Hematopoietic multipotent progenitor cell treated with erythropoietin and hydrocortisone succinate and interleukin-3 and kit ligand, for 6 days (in vitro differentiated cells): ENCODE measurements at regions not wholly inside any gene's neighbourhood (a gene's known extent, or its start where the extent isn't known, plus 50 kb on each side); places are given as distances from the start of the nearest gene placed in this dataset.
A peak's percentile ranks its signal among the peaks of the same experiment; 100 is the strongest.

Experiments used
- DNase-seq: peaks from one replicate; pipeline ENCODE4 v3.0.0-alpha.2; 2015

GRCh38 chr1:213899413-213899812 is 88.4 kb upstream of the PROX1 start:
- peak; percentile 3 for DNase-seq

- DNase-seq = no peak
Measured at GRCh38 chr1:213905344-213905743, 82.4 kb upstream of the PROX1 start.

- no peak for DNase-seq
Measured at GRCh38 chr1:213908521-213908920, 79.3 kb upstream of the PROX1 start.

- DNase-seq = no peak
Measured at GRCh38 chr1:213914392-213914791, 73.4 kb upstream of the PROX1 start.

- no peak for DNase-seq
Measured at GRCh38 chr1:213921311-213921710, 66.5 kb upstream of the PROX1 start.

GRCh38 chr1:213921712-213922111 is 66.1 kb upstream of the PROX1 start:
- DNase-seq = no peak

- no peak for DNase-seq
Measured at GRCh38 chr1:213925531-213926182, 62.1 kb upstream of the PROX1 start.

GRCh38 chr1:213927846-213928245 is 59.9 kb upstream of the PROX1 start:
- DNase-seq = no peak

GRCh38 chr1:213929398-213929797 is 58.4 kb upstream of the PROX1 start:
- DNase-seq = no peak

- no peak for DNase-seq
Measured at GRCh38 chr1:213931836-213932235, 55.9 kb upstream of the PROX1 start.

GRCh38 chr1:213933336-213933735 is 54.4 kb upstream of the PROX1 start:
- DNase-seq = no peak

- no peak for DNase-seq
Measured at GRCh38 chr1:213934649-213935048, 53.1 kb upstream of the PROX1 start.

- no peak for DNase-seq
Measured at GRCh38 chr1:213936571-213936970, 51.2 kb upstream of the PROX1 start.
